Naive thymus-derived CD4-positive, alpha-beta T cell (primary cell): ENCODE measurements at regions not wholly inside any gene's neighbourhood (a gene's known extent, or its start where the extent isn't known, plus 50 kb on each side); places are given as distances from the start of the nearest gene placed in this dataset.

Experiments
- ATAC-seq: fragments of 150-1000 bp; cut with Tn5 transposase; 2 replicates; pipeline ENCODE4 v1.10.0; 2021; ENCODE audit warnings: mild to moderate bottlenecking, moderate library complexity
- CTCF ChIA-PET: fragments of 350-600 bp; sonication (Branson Sonifier 250); formaldehyde crosslinking; loops from one replicate; lab custom pipeline; 2021; ENCODE audit warnings: antibody characterized with exemption; lab: Charles Lee
- POLR2A ChIA-PET: fragments of 350-600 bp; sonication (Branson Sonifier 250); formaldehyde crosslinking; loops from one replicate; lab custom pipeline; 2021; ENCODE audit warnings: antibody characterized with exemption, inconsistent platforms; lab: Charles Lee
- DNase-seq, 9 donors: peaks; one replicate each; pipeline versions ENCODE4 v3.0.0 to v3.0.0-alpha.2; 2020 to 2022; ENCODE audit warnings: mixed read lengths in 1 of 9
- H3K27ac ChIP-seq: one replicate; pipeline ENCODE4 v1.7.0; 2013; ENCODE audit warnings: mild to moderate bottlenecking, low read depth, low read length, moderate library complexity
- H3K27me3 ChIP-seq, 2 donors: one replicate each; pipeline ENCODE4 v1.7.0; 2013; ENCODE audit warnings: low read length in 2 of 2, mild to moderate bottlenecking in 2 of 2, moderate library complexity in 2 of 2; ENCODE audit not compliant: control insufficient read depth in 2 of 2, insufficient read depth in 2 of 2
- H3K36me3 ChIP-seq, 3 experiments: 1 replicate in 2 of 3; 2 replicates in 1 of 3; pipeline ENCODE4 v1.7.0; 2013; ENCODE audit warnings: low read length in 3 of 3, mild to moderate bottlenecking in 3 of 3, moderate library complexity in 1 of 3; ENCODE audit not compliant: insufficient read depth in 3 of 3, control insufficient read depth in 2 of 3
- H3K4me1 ChIP-seq, 2 donors: one replicate each; pipeline ENCODE4 v1.7.0; 2013; ENCODE audit warnings: low read length in 2 of 2, mild to moderate bottlenecking in 2 of 2, moderate library complexity in 1 of 2; ENCODE audit not compliant: control insufficient read depth in 2 of 2, insufficient read depth in 2 of 2
- H3K4me3 ChIP-seq: 2 replicates; pipeline ENCODE4 v1.7.0; 2013; ENCODE audit warnings: mild to moderate bottlenecking, low read length
- H3K9me3 ChIP-seq, 3 experiments: 1 replicate in 2 of 3; 2 replicates in 1 of 3; pipeline ENCODE4 v1.7.0; 2013; ENCODE audit warnings: low read length in 3 of 3; ENCODE audit not compliant: control insufficient read depth in 2 of 3
- H3K27ac Mint-ChIP-seq, 9 donors: one replicate each; pipeline ENCODE4 v1.8.0; 2020 to 2022; ENCODE audit warnings: mixed read lengths in 9 of 9, mild to moderate bottlenecking in 8 of 9, moderate library complexity in 5 of 9, inconsistent platforms in 2 of 9
- H3K27me3 Mint-ChIP-seq, 5 donors: one replicate each; pipeline ENCODE4 v1.8.0; 2021 to 2022; ENCODE audit warnings: mixed read lengths in 5 of 5, mild to moderate bottlenecking in 1 of 5
- H3K36me3 Mint-ChIP-seq, 5 donors: one replicate each; pipeline ENCODE4 v1.8.0; 2020 to 2022; ENCODE audit warnings: mixed read lengths in 5 of 5, mild to moderate bottlenecking in 3 of 5, inconsistent platforms in 1 of 5
- H3K4me1 Mint-ChIP-seq, 7 donors: one replicate each; pipeline ENCODE4 v1.8.0; 2020 to 2022; ENCODE audit warnings: mixed read lengths in 7 of 7, mild to moderate bottlenecking in 3 of 7, inconsistent platforms in 1 of 7
- H3K4me3 Mint-ChIP-seq, 10 donors: one replicate each; pipeline ENCODE4 v1.8.0; 2020 to 2022; ENCODE audit warnings: mild to moderate bottlenecking in 10 of 10, mixed read lengths in 10 of 10, moderate library complexity in 6 of 10, inconsistent platforms in 2 of 10
- H3K9me3 Mint-ChIP-seq, 11 donors: one replicate each; pipeline ENCODE4 v1.8.0; 2020 to 2022; ENCODE audit warnings: mixed read lengths in 11 of 11, mild to moderate bottlenecking in 4 of 11, inconsistent platforms in 1 of 11, moderate library complexity in 1 of 11
- intact Hi-C, 2 donors: fragments of 100-400 bp; cut with micrococcal nuclease; formaldehyde crosslinking; loops; one replicate each; pipeline ENCODE4 v1.15.1; 2023

DNA sequence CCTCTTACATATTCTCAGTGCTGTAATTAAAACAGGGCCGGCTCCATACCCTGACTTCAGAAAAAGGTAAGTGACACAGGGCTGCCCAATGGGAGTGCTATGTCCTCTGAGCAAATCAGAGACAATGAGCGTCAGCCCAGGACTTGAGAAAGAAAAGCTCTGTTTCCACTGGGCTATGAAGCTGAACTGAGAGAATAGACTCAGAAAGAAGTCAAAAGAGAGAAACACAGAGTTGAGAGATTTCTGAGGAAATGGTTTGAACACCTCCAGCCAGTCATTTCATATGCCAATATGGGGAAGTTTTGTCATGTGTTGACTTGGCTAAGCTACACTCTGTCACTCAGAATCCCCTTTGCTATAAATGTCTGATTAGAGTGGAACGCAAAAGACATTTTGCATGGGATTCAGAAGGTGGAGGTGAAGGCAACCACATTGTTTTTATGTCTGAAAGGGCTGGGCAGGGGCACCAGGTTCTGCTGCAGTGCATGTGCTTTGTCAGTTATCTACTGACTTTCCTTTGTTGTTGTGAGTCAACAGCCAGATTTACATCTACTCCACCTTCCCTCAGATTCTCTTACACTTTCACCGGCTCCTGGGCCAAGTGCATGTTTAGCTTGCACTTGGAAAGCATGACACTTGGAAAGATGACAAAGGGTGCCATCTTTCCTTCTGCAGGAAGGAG, 313.3 kb downstream of the DUSP6 start:
- no peak overlapping the region for H3K4me3 ChIP-seq
- ATAC-seq, result no peak
- H3K27me3 Mint-ChIP-seq, result no peaks in the 10 kb centered on the region
- peak overlapping the region in 3 of 9 donors; percentile 7 to 63 (median 56) for H3K27ac Mint-ChIP-seq
- no peaks in the 10 kb centered on the region for H3K9me3 ChIP-seq
- peaks cover 0 to 18% (median 0%) of the 10 kb centered on the region in 11 donors for H3K9me3 Mint-ChIP-seq
- peaks cover 0 to 51% (median 0%) of the 10 kb centered on the region in 5 donors for H3K36me3 Mint-ChIP-seq
- H3K4me1 ChIP-seq, result peaks cover 7 to 12% of the 10 kb centered on the region in 2 donors
- peak overlapping the region in 1 of 10 donors; percentile 37 for H3K4me3 Mint-ChIP-seq
- H3K36me3 ChIP-seq, result no peaks in the 10 kb centered on the region
- CTCF ChIA-PET, result interaction anchor here (0.6 to 1.3 kb wide), 5 partner anchors 19 to 624 kb away, joined by 3 to 9 read pairs (median 3); no protein-coding TSS in a partner anchor
- intact Hi-C loops, result loop anchor here in 1 of 2 donors (10.0 kb wide), 1 partner anchor 916 kb away; no protein-coding TSS in a partner anchor
- no peak overlapping the region for H3K27ac ChIP-seq
- peak in 1 of 9 donors; percentile 33 for DNase-seq
- POLR2A ChIA-PET, result interaction anchor here (0.5 kb wide), 1 partner anchor 442 kb away, joined by 3 read pairs; no protein-coding TSS in a partner anchor
- H3K27me3 ChIP-seq, result no peaks in the 10 kb centered on the region
- peaks cover 21 to 63% (median 31%) of the 10 kb centered on the region in 7 donors for H3K4me1 Mint-ChIP-seq

DNA sequence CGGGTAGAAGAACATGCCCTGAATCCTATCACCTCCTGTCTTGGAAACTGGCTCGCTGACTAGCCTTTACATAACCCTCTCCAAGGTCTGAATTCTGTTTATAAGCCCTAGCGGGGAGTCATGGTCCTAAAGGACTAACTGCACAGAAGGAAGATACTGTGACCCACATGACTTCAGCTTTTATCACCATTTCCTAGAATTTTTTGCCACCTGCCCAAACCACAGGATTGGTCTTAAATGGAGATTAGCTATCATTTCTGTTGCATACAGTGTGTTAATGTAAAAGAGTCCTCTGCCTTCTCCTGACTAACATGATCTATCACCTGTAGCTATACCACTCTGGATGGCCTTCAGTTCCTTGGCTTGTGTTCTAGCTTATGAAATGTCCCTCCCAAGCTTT, 319.2 kb downstream of the DUSP6 start:
- ChIA-PET CTCF (interaction anchor here (0.6 to 1.3 kb wide), 5 partner anchors 9 to 103 kb away, joined by 3 to 6 read pairs (median 4); no protein-coding TSS in a partner anchor), POLR2A (interaction anchor here (0.7 kb wide), 1 partner anchor 10 kb away, joined by 3 read pairs; no protein-coding TSS in a partner anchor)
- no peak overlapping the region for H3K4me3 ChIP-seq
- Mint-ChIP-seq H3K4me3 (no peak overlapping the region), H3K4me1 (peaks cover 0 to 31% (median 0%) of the 10 kb centered on the region in 7 donors), H3K27ac (peak overlapping the region in 1 of 9 donors; percentile 1), H3K9me3 (peaks cover 0 to 7% (median 0%) of the 10 kb centered on the region in 11 donors), H3K36me3 (peaks cover 0 to 51% (median 0%) of the 10 kb centered on the region in 5 donors), H3K27me3 (peaks cover 0 to 8% (median 0%) of the 10 kb centered on the region in 5 donors)
- H3K36me3 ChIP-seq, result no peaks in the 10 kb centered on the region
- ATAC-seq, result no peak
- no peak for DNase-seq
- H3K9me3 ChIP-seq, result no peaks in the 10 kb centered on the region
- no peaks in the 10 kb centered on the region for H3K27me3 ChIP-seq
- intact Hi-C loops, result loop anchor here in 1 of 2 donors (10.0 kb wide), 1 partner anchor 922 kb away; no protein-coding TSS in a partner anchor
- no peak overlapping the region for H3K27ac ChIP-seq
- no peaks in the 10 kb centered on the region for H3K4me1 ChIP-seq

DNA sequence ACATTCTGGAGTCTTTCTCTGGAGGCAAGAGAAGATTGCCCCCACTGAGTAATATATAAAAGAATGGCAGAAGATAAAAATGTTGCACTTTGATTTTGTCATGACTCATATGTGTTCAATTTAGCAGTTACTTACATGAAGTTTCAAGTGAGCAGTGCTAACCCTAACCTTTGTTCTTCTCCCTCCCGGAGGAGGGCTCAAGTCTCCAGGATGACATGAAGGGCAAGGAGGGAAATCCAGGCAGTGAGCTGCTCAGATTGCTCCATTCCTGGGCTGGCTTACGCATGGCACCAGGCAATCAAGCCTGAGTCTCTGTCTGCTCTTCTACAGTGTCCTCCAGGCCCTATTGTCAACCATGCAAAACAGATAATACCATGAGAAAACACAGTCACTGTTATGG, 322.3 kb downstream of the DUSP6 start:
- peaks cover 0 to 20% (median 0%) of the 10 kb centered on the region in 7 donors for H3K4me1 Mint-ChIP-seq
- POLR2A ChIA-PET, result no interaction called here

DNA sequence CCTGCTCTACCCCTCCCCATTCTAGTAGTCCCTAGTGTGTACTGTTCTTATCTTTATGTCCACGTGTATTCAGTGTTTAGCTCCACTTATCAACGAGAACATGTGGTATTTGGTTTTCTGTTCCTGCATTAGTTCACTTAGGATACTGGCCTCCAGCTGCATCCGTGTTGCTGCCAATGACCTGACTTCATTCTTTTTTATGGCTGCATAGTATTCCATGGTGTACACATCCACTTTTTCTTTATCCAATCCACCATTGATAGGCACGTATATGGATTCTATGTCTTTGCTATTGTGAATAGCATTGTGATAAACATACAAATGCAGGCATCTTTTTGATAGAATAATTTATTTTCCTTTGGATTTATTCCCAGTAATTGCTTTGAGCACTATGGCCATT, 327.7 kb downstream of the DUSP6 start:
- no peak overlapping the region for H3K27ac ChIP-seq
- H3K36me3 Mint-ChIP-seq, result peaks cover 0 to 10% (median 0%) of the 10 kb centered on the region in 5 donors
- no peaks in the 10 kb centered on the region for H3K36me3 ChIP-seq
- ATAC-seq, result no peak
- H3K4me1 ChIP-seq, result peaks cover 0 to 3% of the 10 kb centered on the region in 2 donors
- POLR2A ChIA-PET, result no interaction called here
- CTCF ChIA-PET, result no interaction called here
- H3K4me3 ChIP-seq, result no peak overlapping the region
- H3K4me1 Mint-ChIP-seq, result peaks cover 0 to 17% (median 0%) of the 10 kb centered on the region in 7 donors
- no peaks in the 10 kb centered on the region for H3K27me3 ChIP-seq
- intact Hi-C loops, result loop anchor here in 1 of 2 donors (5.0 kb wide), 1 partner anchor 1828 kb away; no protein-coding TSS in a partner anchor
- DNase-seq, result no peak
- peaks cover 0 to 11% (median 0%) of the 10 kb centered on the region in 11 donors for H3K9me3 Mint-ChIP-seq
- no peaks in the 10 kb centered on the region for H3K27me3 Mint-ChIP-seq
- no peak overlapping the region for H3K4me3 Mint-ChIP-seq
- no peaks in the 10 kb centered on the region for H3K9me3 ChIP-seq
- H3K27ac Mint-ChIP-seq, result no peak overlapping the region

More for the DNA sequence above, 322.3 kb downstream of the DUSP6 start:
- H3K4me3 Mint-ChIP-seq, result no peak overlapping the region
- H3K27ac Mint-ChIP-seq, result no peak overlapping the region
- H3K36me3 Mint-ChIP-seq, result peaks cover 0 to 39% (median 0%) of the 10 kb centered on the region in 5 donors
- no peak for ATAC-seq
- Histone ChIP-seq H3K27ac (no peak overlapping the region), H3K36me3 (no peaks in the 10 kb centered on the region), H3K27me3 (no peaks in the 10 kb centered on the region), H3K4me1 (no peaks in the 10 kb centered on the region), H3K9me3 (no peaks in the 10 kb centered on the region), H3K4me3 (no peak overlapping the region)
- peaks cover 0 to 8% (median 0%) of the 10 kb centered on the region in 5 donors for H3K27me3 Mint-ChIP-seq
- no peak for DNase-seq
- intact Hi-C loops, result loop anchor here in 1 of 2 donors (10.0 kb wide), 1 partner anchor 925 kb away; no protein-coding TSS in a partner anchor
- H3K9me3 Mint-ChIP-seq, result peaks cover 0 to 11% (median 0%) of the 10 kb centered on the region in 11 donors
- CTCF ChIA-PET, result no interaction called here

DNA sequence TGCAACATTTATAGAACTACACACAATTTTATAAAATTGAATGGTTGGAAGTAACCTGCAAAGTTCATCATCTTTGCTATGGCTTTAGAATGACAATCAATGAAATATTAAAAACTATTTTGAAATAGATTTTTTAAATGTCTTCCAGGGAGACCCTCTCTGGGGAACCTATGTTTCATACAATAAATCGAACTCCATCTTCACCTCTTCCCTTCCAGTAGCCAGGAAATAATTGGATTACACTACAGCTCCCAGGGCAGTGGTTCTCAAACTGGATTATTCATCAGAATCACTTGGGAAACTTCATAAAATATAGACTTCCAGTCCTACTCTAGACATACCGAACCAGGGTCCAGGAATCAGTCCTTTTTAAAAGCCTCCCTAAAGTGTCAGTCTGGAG, 328.4 kb downstream of the DUSP6 start:
- intact Hi-C loops, result loop anchor here in 1 of 2 donors (5.0 kb wide), 1 partner anchor 1828 kb away; no protein-coding TSS in a partner anchor
- H3K4me1 Mint-ChIP-seq, result peaks cover 0 to 18% (median 1%) of the 10 kb centered on the region in 7 donors
- Histone ChIP-seq H3K27ac (no peak overlapping the region), H3K9me3 (no peaks in the 10 kb centered on the region), H3K4me3 (no peak overlapping the region), H3K36me3 (no peaks in the 10 kb centered on the region), H3K4me1 (peaks cover 0 to 8% of the 10 kb centered on the region in 2 donors), H3K27me3 (no peaks in the 10 kb centered on the region)
- no peak for DNase-seq
- no peak overlapping the region for H3K27ac Mint-ChIP-seq
- peaks cover 0 to 11% (median 0%) of the 10 kb centered on the region in 11 donors for H3K9me3 Mint-ChIP-seq
- POLR2A ChIA-PET, result no interaction called here
- ATAC-seq, result no peak
- no peaks in the 10 kb centered on the region for H3K27me3 Mint-ChIP-seq
- CTCF ChIA-PET, result interaction anchor here (1.0 kb wide), 1 partner anchor 437 kb away, joined by 4 read pairs; no protein-coding TSS in a partner anchor
- peaks cover 0 to 8% (median 0%) of the 10 kb centered on the region in 5 donors for H3K36me3 Mint-ChIP-seq
- no peak overlapping the region for H3K4me3 Mint-ChIP-seq

DNA sequence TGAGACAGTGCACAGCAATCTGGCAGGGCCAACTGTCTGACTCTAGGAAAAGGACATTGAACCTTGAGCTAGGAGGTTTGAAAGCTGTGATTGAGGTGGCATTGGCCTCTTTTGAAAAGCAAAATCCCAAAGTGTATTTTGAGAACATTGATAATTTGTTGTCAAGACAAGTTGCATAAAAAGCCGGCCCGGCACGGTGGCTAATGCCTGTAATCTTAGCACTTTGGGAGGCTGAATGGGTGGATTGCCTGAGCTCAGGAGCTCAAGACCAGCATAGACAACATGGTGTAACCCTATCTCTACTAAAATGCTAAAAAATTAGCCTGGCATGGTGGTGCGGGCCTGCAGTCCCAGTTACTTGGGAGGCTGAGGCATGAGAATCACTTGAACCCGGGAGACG, 331.6 kb downstream of the DUSP6 start:
- Histone ChIP-seq H3K27me3 (no peaks in the 10 kb centered on the region), H3K4me3 (no peak overlapping the region), H3K27ac (no peak overlapping the region), H3K36me3 (no peaks in the 10 kb centered on the region), H3K9me3 (no peaks in the 10 kb centered on the region), H3K4me1 (peaks cover 0 to 8% of the 10 kb centered on the region in 2 donors)
- ATAC-seq (no peak), DNase-seq (no peak)
- ChIA-PET POLR2A (no interaction called here), CTCF (interaction anchor here (0.6 to 1.8 kb wide), 3 partner anchors 440 to 510 kb away, joined by 3 to 11 read pairs (median 5); no protein-coding TSS in a partner anchor)
- H3K27ac Mint-ChIP-seq, result peak overlapping the region in 1 of 9 donors; percentile 10
- peaks cover 0 to 29% (median 5%) of the 10 kb centered on the region in 7 donors for H3K4me1 Mint-ChIP-seq
- H3K27me3 Mint-ChIP-seq, result peaks cover 0 to 13% (median 4%) of the 10 kb centered on the region in 5 donors
- H3K4me3 Mint-ChIP-seq, result no peak overlapping the region
- peaks cover 0 to 3% (median 0%) of the 10 kb centered on the region in 5 donors for H3K36me3 Mint-ChIP-seq
- intact Hi-C loops, result loop anchor here in 1 of 2 donors (5.0 kb wide), 1 partner anchor 1832 kb away; no protein-coding TSS in a partner anchor
- peaks cover 0 to 6% (median 0%) of the 10 kb centered on the region in 11 donors for H3K9me3 Mint-ChIP-seq
